Loucy (cell line): ENCODE measurements at regions not wholly inside any gene's neighbourhood (a gene's known extent, or its start where the extent isn't known, plus 50 kb on each side); places are given as distances from the start of the nearest gene placed in this dataset.

Experiments
- CTCF ChIP-seq: fragments of 200-600 bp; sonication (generic); conservative IDR thresholded peaks from 2 replicates; pipeline ENCODE4 v1.5.1; 2014; ENCODE audit warnings: mild to moderate bottlenecking, antibody characterized with exemption, low read length
- EZH2phosphoT487 ChIP-seq: fragments of 200-600 bp; IDR thresholded peaks from 2 replicates; pipeline ENCODE4 v1.6.1; 2018; ENCODE audit warnings: antibody characterized with exemption, mild to moderate bottlenecking, moderate library complexity, borderline replicate concordance

- TF ChIP-seq CTCF (no peak), EZH2phosphoT487 (no peak)
Measured at GRCh38 chr12:91273560-91273959, 90.9 kb upstream of the DCN start.
